ENCODE measurements at regions not wholly inside any gene's neighbourhood (a gene's known extent, or its start where the extent isn't known, plus 50 kb on each side); places are given as distances from the start of the nearest gene placed in this dataset.

DNA sequence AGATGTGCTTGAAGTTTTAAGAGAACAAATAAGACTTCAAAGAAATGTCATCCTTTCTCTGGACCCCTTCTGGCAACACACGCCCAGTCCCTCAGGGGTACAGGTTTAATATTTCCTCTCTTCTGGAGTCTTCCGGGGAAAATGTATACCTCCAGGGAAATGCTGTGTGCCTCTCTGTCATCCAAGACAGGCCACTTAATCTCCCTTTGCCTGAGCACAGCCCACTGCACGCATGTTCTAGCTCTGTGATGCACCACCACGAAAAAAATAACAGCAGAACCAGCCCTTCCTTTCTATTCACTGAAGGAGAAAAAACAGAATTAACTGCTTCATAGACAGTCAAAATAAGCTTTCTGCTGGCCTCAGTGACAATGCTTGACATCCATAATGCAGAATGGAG lies 140.1 kb downstream of the RBFOX3 start:
- DNase-seq (ENCODE audit: low read depth in 2 of 2), result no peak

DNA sequence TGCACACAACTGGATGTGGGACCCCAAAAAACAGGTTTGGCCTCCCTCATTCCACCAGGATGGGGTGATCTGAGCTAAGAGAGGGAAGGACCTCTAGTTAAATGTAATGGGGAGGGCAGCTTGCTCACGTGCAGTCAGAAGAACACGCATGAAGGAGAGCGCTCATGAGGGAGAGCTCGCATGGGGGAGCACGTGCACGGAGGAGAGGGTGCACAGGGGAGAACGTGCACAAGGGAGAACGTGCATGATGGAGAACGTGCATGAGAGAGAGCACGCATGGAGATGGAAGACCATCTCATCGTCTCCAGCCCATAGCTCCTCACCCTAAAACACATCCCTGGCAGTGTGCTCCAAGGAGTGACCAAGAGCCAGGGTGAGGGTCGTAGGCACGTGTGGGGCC lies 141.2 kb downstream of the RBFOX3 start:
- DNase-seq (ENCODE audit: low read depth in 2 of 2), result no peak

DNA sequence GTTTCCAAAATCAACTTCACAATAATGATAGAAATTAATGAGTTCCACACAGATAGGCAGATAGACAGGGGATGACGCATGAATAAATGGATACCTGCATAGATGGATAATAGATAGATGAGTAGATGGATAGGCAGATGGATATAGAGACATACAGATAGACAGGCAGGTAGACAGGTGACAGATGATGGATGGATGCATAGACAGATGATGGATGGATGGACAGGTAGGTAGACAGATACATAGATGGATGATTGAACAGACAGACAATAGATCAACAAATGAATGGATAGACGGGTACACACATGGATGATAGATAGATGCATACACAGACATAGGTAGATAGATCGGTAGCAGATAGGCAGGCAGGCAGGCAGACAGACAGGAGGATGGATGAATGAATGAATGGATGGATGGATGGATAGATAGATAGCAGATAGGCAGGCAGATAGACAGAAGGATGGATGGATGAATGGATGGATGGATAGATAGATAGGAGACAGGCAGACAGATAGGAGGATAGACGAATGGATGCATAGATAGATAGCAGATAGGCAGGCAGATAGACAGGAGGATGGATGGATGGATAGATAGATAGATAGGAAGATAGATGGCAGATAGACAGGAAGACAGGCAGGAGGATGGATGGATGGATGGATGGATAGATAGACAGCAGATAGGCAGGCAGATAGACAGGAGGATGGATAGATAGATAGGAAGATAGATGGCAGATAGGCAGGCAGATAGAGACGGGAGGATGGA lies 142.5 kb downstream of the RBFOX3 start:
- DNase-seq (ENCODE audit: low read depth in 2 of 2), result no peak

DNA sequence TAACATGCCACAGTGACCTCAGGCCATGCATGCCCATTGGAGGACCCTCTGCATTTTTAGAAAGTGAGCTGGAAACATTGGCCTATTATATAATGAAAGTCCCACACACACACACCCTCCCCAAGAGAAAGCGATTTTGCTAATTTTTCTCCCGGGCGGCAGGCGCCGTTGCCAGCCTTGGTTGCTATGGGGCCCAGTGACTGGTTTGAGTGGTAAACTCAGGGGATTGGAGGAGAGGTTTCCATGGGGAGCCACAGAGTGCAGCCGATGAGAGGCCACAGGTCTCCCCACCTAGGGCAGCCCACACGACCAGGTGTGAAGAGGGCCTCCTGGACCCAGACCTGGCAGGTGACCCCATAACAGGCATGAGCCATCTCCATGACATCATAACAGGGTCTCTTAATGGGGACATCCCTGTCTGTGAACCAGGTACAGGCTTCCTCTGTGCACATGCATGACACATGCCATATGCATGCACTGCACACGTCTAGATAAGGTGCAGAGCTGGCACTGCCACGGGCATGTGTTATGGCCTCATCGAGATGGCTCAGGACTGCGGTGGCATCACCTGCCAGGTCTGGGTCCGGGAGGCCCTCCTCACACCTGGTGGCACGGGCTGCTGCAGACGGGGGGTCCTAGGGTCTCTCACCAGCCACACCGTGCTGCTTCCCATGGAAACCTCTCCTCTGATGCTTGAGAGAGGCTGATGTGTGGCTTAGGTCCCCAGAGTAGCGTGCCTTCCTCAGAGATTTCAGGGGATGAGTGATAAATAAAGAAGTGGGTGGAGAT lies 144.1 kb downstream of the RBFOX3 start:
- no peak for DNase-seq (ENCODE audit: low read depth in 2 of 2)

DNA sequence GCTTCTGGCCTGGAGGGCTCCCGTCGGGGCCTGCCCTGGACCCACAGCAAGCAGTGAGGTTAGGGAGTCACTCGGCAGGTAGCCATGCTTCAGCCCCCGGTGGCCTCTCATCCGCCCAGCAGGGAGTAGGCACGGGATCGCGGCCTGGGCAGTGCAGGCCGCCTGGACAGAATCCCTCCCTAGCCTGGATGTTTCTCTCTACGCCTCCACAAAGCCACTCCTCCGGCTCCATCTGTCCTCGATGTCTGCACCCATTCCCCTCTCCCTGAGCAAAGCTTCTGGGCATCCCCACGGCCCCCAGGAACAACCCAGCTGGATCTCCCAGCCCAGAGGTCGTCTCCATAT lies 145.2 kb downstream of the RBFOX3 start:
- no peak for DNase-seq (ENCODE audit: low read depth in 2 of 2)

DNA sequence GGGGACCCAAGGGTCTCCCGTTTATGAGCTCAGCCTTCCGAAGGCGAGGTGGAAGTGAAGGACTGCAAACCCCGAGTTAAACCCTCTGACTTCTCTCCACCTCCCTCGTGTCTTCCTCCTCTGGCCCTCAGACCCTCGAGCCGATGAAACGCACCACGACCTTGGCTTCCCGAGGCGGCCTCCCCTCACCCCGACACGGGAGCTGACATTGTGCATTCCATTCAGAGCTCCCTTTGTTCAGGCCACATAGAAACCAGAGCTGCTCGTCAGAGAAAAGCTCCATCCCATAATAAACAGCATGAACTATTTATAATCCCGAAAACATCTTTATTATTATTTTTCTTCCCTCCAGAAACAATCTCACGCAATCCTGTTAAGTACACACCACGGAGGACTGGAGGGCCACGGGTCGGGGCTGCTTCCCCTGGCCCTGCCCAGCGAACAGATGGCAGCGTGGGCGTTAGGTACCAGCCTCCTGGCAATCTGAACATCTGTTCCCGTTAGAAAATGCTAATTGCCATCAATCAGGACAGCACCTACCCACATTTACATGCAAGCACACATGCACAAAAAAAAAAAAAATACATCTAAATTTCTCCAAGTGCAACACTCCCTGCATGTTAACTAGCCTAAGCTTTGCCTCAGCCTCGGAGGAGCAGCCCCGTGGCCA lies 145.7 kb downstream of the RBFOX3 start:
- no peak for DNase-seq (ENCODE audit: low read depth in 2 of 2)

DNA sequence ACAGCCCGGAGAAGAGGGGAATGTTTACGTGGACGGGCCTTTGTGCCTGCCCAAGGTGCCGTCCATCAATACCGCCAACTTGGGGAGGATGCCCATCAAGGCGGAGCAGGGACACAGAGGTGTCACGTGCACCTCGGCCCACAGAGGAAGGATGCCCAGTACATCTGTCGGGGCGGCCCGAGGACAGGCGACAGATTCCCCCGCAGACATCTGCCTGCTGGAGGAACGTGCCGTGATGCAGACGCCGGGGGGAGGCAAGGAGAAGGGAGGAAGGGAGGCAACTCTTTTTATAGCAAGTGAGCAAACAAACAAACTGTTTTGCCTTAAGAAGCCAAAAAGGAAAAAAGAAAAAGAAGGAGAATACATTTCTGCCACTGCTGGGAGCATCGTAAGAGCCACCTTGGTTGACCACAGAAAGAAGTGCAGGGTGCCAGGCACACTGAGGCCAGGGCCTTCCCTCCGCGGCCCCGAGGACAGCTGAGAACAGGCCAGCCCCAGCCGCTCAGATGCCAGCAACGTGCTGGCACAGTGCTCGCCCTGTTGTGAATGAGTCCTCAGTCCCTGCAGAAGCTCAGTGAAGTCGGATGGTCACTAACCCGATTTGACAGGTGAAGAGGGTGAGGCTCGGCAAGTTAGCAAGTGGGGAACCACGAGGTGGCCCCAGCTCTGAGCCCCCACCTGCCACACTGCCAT lies 146.4 kb downstream of the RBFOX3 start:
- no peak for DNase-seq (ENCODE audit: low read depth in 2 of 2)

DNA sequence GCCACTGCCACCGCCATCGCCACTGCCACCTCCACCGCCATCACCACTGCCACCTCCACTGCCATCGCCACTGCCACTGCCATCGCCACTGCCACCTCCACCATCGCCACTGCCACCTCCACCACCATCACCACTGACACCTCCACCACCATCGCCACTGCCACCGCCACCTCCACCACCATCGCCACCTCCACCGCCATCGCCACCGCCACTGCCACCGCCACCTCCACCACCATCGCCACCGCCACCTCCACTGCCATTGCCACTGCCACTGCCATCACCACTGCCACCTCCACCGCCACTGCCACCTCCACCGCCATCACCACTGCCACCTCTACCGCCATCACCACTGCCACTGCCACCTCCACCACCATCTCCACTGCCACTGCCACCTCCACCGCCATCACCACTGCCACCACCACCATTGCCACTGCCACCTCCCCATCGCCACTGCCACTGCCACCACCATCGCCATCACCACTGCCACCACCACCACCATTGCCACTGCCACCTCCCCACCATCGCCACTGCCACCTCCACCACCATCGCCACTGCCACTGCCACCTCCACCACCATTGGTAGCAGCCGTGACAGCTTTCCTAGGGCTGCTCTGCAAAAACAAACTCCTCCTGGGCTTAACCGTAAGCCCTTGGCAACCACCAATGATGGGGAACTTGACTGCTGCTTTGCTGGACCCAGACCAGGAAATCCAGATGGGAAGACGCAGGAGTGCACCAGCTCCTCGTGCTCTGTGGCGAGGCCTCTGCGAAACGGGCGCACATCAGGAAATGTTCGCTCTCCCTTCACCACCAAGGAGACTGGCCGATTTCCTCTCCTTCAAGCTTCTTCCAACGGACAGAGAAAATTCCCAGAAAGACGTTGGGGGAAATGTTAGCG lies 147.2 kb downstream of the RBFOX3 start:
- no peak for DNase-seq (ENCODE audit: low read depth in 2 of 2)

DNA sequence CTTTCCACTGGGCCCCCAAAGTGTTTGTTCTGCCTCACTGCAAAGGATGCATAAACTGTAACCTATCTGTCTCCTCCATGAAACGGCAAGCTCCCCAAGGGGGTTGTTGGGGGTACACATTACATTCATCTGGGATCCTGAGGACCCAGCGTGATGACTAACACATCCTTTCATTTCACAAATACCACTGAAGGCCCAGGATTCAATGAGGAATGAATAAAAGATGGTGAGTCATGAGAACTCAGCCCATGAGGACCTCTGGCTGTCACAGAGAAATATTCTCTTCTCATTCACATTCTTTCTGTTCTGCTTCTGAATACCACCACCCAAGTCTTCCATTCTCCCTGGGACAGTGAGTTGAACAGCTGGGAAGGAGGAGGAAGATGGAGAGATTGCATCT lies 149.8 kb downstream of the RBFOX3 start:
- no peak for DNase-seq (ENCODE audit: low read depth in 2 of 2)

DNA sequence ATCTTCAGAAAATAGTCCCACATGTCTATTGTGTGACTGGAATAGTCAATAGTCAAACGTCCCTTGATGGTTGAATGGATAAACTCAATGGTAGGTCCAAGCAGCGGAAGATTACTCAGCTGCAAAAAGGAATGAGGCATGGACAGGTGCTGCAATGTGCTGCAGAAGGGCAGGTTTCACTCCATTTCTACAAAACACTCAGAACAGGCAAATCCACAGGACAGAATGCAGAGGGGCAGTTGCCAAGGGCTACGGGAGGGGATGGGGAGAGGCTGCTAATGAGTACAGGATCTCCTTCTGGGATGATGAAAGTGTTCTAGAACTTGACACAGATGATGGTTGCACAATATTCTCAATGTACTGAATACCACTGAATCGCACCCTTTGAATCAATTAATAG lies 151.0 kb downstream of the RBFOX3 start:
- no peak for DNase-seq (ENCODE audit: low read depth in 2 of 2)

DNA sequence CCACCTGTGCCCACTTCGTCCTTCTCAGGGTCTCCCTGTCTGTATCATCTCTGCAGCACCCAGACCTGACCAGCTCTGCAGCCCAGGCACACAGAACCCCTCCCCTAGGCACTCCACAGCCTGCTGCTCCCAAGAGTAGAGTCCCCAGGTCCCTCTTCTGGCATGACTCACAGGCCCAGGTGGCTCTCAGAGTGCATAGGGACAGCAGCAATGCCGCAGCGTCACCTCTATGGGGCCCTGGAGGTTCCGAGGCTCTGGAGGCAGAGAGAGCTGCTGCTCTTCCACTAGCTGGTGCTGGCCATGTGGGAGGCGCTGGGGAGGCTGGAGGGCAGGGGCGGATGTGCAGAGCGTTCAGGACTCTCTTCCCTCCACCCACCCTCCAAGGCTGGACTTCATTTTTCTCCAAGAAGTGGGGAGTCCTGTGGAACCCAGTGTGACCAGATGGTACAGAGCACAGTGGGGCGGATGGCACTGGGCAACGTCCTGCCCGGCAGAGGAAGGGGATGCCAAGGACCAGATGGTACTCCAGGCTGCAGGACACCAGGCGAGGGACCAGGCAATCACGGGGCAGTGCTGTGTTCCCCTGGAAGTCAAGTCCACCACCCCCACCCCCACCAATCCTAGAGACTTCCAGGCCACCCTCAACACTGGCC lies 151.7 kb downstream of the RBFOX3 start:
- DNase-seq (ENCODE audit: low read depth in 2 of 2), result no peak

DNA sequence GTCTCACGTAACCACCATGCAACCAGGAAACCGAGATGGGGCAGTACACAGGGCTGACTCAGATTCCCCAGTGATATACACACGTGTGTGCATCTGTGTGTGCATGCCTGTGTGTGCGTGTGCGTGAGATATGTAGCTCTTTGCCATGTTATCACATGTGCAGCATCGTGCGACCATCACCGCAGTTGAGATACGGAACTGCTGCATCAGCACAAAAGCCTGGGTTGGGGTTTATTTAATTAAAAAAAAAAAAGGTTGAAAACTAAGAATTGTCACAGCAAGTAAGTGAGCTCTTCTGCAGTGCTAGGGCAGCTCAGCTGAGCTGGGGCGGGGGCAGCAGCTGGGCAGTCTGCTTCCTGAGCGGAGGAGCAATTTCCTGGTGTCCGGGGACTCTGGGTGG lies 152.5 kb downstream of the RBFOX3 start:
- DNase-seq (ENCODE audit: low read depth in 2 of 2), result no peak

DNA sequence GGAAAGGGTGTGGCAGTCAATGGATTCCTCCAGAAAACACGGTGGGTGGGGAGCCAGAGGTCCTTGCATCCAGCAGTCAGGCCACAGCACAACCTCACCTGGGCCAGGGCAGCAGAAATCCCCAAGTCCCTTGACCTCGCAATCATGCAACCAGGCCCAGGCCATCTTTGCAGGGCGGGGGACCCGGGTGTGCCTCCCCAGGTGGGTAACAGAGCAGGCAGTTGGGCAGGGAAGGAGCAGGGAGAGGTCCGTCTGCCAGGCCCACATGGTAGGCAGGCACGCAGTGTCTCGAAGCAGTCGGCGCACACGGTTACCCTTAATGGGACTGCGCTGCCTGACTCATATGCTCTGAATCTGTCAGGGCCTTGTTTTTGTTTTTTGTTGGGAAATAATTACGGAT lies 153.0 kb downstream of the RBFOX3 start:
- no peak for DNase-seq (ENCODE audit: low read depth in 2 of 2)

DNA sequence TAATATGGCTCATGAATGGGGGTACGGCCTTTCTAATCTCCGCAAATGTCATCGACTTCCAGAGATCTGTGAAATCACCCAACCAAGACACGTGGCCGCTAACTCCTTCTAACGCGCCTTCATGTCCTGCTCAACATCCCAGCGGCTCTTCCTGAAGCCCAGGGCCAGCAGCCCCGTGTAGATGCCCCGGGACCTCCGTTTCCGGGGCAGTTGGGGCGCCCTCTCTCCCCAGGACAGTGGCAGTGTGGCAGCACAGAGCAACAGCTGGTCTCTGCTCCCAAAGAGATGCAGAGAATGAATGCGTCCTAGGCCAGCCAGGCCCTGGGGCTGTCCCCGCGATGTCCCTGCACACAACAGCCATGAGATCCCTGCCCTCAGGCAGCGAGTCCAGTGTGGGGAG lies 153.5 kb downstream of the RBFOX3 start:
- no peak for DNase-seq (ENCODE audit: low read depth in 2 of 2)

DNA sequence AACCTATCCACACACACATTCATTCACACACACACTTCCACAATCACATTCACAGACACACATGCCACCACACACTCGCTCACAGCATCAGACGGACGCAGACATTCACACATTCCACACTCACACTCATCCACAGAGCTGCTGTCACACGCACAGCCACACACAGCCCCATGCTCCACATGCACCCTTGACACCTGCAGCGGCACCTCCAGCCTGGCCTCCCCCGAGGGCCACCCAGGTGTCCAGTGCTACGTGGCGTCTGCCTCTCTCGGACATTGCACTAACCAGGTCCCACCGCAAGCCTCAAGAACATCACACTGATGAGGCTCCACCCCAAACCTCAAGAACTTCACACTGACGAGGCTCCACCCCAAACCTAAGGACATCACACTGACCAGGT lies 155.2 kb downstream of the RBFOX3 start:
- no peak for DNase-seq (ENCODE audit: low read depth in 2 of 2)

DNA sequence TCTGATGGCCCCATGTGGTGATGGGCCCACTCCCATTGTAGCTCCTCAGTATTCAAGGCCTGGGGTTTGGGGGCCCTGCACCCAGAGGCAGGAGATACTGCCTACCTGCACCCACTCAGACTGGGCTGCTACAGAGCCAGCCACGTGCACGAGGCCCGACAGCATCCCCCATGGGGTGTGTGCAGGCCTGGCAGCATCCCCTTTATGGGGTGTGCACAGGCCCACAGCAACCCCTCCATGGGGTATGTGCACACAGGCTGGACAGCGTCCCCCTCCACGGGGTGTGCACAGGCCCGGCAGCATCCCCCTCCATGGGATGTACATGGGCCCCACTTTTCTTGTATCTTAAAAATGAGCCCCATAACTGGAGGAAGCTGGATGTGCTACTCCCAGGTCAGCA lies 156.0 kb downstream of the RBFOX3 start:
- no peak for DNase-seq (ENCODE audit: low read depth in 2 of 2)

DNA sequence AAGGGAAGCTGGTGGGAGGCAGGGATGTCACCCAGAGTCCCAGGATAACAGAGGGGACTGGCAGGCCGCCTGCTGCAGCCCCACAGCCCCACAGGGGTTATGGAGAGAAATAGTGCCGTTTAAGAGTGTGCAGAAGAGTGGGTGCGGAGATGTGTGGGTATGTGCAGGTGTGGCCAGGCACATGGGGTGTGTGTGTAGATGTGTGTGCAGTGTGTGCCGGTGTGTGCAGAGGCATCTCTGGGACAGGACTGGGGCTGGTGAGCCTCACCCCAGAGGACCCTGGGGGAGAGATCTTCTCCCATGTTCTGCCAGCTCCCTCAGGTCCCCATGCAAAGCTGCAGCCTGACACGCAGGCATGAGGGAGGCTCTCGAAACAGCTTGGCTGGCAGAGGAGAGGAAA lies 157.4 kb downstream of the RBFOX3 start:
- no peak for DNase-seq (ENCODE audit: low read depth in 2 of 2)

DNA sequence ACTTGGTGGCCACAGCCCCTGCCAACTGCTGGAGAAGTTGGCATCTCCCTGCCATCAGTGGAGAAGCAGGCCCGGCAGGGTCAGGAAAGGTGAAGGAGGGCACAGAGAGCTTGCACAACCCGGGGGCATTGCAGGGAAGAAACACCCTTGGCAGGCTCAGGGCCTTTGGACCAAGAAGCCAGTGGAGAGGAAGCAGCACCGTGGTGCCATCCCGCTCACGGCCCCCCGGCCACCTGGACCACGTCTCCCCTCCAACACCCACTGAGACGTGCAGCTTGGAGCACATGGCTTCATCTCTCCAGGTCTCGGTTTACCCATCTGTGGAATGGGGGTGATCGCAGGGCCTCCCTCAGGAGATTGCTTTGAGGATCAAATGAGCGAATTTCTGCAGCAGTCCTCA lies 158.1 kb downstream of the RBFOX3 start:
- DNase-seq (ENCODE audit: low read depth in 2 of 2), result no peak

DNA sequence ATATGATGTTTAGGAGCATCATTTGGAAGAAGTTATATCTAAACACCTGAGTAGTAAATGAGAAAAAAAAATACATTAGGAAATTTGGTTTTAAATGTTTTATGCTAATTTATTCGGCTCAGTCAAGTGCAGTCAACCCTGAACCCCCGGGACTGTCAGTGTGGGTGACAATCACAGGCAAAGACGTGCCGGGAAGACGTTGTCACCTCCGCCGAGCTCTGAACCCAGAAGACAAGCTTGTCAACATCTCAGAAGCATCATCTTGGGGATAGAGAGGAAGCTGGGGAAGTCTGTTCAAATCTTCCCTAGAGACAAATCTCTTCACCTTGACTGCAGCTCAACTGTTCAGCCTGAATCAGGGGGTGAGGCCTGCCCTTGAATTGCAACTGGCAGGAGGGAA lies 159.7 kb downstream of the RBFOX3 start:
- DNase-seq (ENCODE audit: low read depth in 2 of 2), result no peak

DNA sequence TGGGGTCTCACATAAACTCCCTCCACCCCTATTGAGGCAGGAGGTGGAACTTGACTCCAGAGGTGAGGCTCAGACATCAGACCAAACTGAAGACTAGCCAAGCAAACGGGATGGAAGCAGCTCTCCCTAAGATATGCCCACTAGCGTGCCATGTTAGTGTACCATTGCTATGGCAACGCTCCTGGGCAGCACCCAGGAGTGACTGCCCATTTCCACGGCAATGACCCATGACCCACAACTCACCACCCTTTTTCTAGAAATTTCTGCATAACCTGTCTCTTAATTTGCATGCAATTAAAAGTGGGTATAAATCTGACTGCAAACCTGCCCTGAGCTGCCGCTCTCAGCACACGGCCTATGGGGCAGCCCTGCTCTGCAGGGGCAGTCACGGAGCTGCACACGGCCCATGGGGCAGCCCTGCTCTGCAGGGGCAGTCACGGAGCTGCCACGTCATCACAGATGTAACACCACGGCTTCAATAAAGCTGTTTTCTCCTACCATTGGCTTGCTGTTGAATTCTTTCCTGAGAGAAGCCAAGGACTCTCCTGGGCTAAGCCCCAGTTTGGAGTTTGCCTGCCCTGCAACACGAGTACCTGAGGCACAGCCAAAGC lies 164.3 kb downstream of the RBFOX3 start:
- no peak for DNase-seq (ENCODE audit: low read depth in 2 of 2)
